Keratinocyte (primary cell): ENCODE measurements at regions not wholly inside any gene's neighbourhood (a gene's known extent, or its start where the extent isn't known, plus 50 kb on each side); places are given as distances from the start of the nearest gene placed in this dataset.

Experiments
- DNase-seq: peaks from one replicate; pipeline ENCODE4 v3.0.0-alpha.2; 2011; ENCODE audit warnings: low read depth, missing footprints, low spot score
- FAIRE-seq: peaks from 2 replicates; lab custom pipeline; 2011; peaks lifted over from hg19 to GRCh38; lab: Jason Lieb, UNC
- H2AFZ ChIP-seq: 2 replicates; pipeline ENCODE4 v1.6.0; 2012; ENCODE audit warnings: low read length, control low read depth, inconsistent platforms; ENCODE audit not compliant: control insufficient read depth
- H3K27ac ChIP-seq: 2 replicates; pipeline ENCODE4 v1.5.1; 2011; ENCODE audit warnings: low read length; ENCODE audit not compliant: control insufficient read depth, insufficient read depth
- H3K27me3 ChIP-seq: 3 replicates; pipeline ENCODE4 v1.6.0; 2011; ENCODE audit warnings: low read length; ENCODE audit not compliant: control insufficient read depth, insufficient read depth; ENCODE audit errors: extremely low read depth
- H3K36me3 ChIP-seq, 2 experiments: 2 replicates in 1 of 2; 3 replicates in 1 of 2; pipeline ENCODE4 v1.5.1; 2011; ENCODE audit warnings: low read length in 2 of 2, mild to moderate bottlenecking in 1 of 2; ENCODE audit not compliant: control insufficient read depth in 2 of 2, insufficient read depth in 2 of 2; ENCODE audit errors: extremely low read depth in 1 of 2
- H3K4me1 ChIP-seq: 3 replicates; pipeline ENCODE4 v1.5.1; 2011; ENCODE audit warnings: low read length; ENCODE audit not compliant: control insufficient read depth, insufficient read depth; ENCODE audit errors: extremely low read depth
- H3K4me2 ChIP-seq: 3 replicates; pipeline ENCODE4 v1.6.0; 2011; ENCODE audit warnings: low read depth, low read length; ENCODE audit not compliant: control insufficient read depth, insufficient read depth; ENCODE audit errors: extremely low read depth
- H3K4me3 ChIP-seq, 3 experiments: fragments of 200-600 bp in 1 of 3; sonication (generic) in 1 of 3; 2 replicates in 2 of 3; 3 replicates in 1 of 3; pipeline ENCODE4 v1.5.1; 2011 to 2016; ENCODE audit warnings: low read length in 3 of 3, mild to moderate bottlenecking in 3 of 3, control low read depth in 2 of 3, inconsistent platforms in 1 of 3, low read depth in 1 of 3, mixed read lengths in 1 of 3, mixed run types in 1 of 3, moderate library complexity in 1 of 3; ENCODE audit not compliant: control insufficient read depth in 2 of 3, insufficient read depth in 2 of 3; ENCODE audit errors: extremely low read depth in 1 of 3
- H3K79me2 ChIP-seq: 2 replicates; pipeline ENCODE4 v1.6.0; 2012; ENCODE audit warnings: low read length; ENCODE audit not compliant: control insufficient read depth, insufficient read depth
- H3K9ac ChIP-seq: 3 replicates; pipeline ENCODE4 v1.6.0; 2011; ENCODE audit warnings: low read length; ENCODE audit not compliant: control insufficient read depth, insufficient read depth; ENCODE audit errors: extremely low read depth
- H3K9me1 ChIP-seq: 3 replicates; pipeline ENCODE4 v1.6.0; 2011; ENCODE audit warnings: low read length; ENCODE audit not compliant: control insufficient read depth, insufficient read depth; ENCODE audit errors: extremely low read depth
- H3K9me3 ChIP-seq: 2 replicates; pipeline ENCODE4 v1.5.1; 2012; ENCODE audit warnings: low read depth, low read length; ENCODE audit not compliant: control insufficient read depth
- H4K20me1 ChIP-seq: 3 replicates; pipeline ENCODE4 v1.6.0; 2011; ENCODE audit warnings: low read length; ENCODE audit not compliant: control insufficient read depth, insufficient read depth; ENCODE audit errors: extremely low read depth
- CTCF ChIP-seq, 3 experiments: IDR thresholded peaks in 1 of 3; conservative IDR thresholded peaks in 1 of 3; optimal IDR thresholded peaks in 1 of 3; 2 replicates in 2 of 3; 3 replicates in 1 of 3; pipeline versions ENCODE3 to v1.5.1; 2011; ENCODE audit warnings: low read length in 3 of 3, mild to moderate bottlenecking in 3 of 3, moderate library complexity in 2 of 3, control low read depth in 1 of 3, inconsistent platforms in 1 of 3; ENCODE audit not compliant: insufficient read depth in 2 of 3; ENCODE audit errors: extremely low read depth in 1 of 3
- EZH2 ChIP-seq: IDR thresholded peaks from one replicate; pipeline ENCODE4 v1.6.1; 2012; ENCODE audit warnings: inconsistent platforms, mild to moderate bottlenecking, low read length, moderate library complexity
- dilution Hi-C: fragments of 300-500 bp; cut with MboI; formaldehyde crosslinking; loops from one replicate; pipeline ENCODE4 v1.7.0; 2020; ENCODE audit warnings: low sequenced_read_pairs; ENCODE audit not compliant: extremely low pct_ligation_motif_present

GRCh38 chr1:67898033-67898726 is 64.9 kb upstream of the GNG12 start:
- Histone ChIP-seq H3K9me1 (no peaks in the 10 kb centered on the region), H3K27ac (no peak overlapping the region), H2AFZ (no peak overlapping the region), H4K20me1 (no peaks in the 10 kb centered on the region), H3K9me3 (no peaks in the 10 kb centered on the region), H3K79me2 (no peaks in the 10 kb centered on the region), H3K36me3 (no peaks in the 10 kb centered on the region), H3K4me2 (no peak overlapping the region), H3K9ac (no peak overlapping the region), H3K4me3 (no peak overlapping the region), H3K27me3 (no peaks in the 10 kb centered on the region), H3K4me1 (peaks cover 17% of the 10 kb centered on the region)
- no peak for DNase-seq
- FAIRE-seq, result no peak
- dilution Hi-C loops, result no loop called here
- no peak for TF ChIP-seq CTCF (optimal IDR thresholded peaks at IDR 0.05 in 1 of 3, IDR thresholded peaks at IDR 0.05 in 1 of 3, conservative IDR thresholded peaks at IDR 0.05 in 1 of 3; ENCODE audit: extremely low read depth in 1 of 3, insufficient read depth in 2 of 3, low read length in 3 of 3)
- no peak for TF ChIP-seq EZH2

- Histone ChIP-seq H3K9ac (no peak overlapping the region), H3K9me1 (no peaks in the 10 kb centered on the region), H3K9me3 (no peaks in the 10 kb centered on the region), H3K36me3 (no peaks in the 10 kb centered on the region), H4K20me1 (no peaks in the 10 kb centered on the region), H3K27me3 (no peaks in the 10 kb centered on the region), H3K4me3 (no peak overlapping the region), H3K79me2 (no peaks in the 10 kb centered on the region), H3K4me1 (peaks cover 23% of the 10 kb centered on the region), H3K27ac (no peak overlapping the region), H2AFZ (no peak overlapping the region), H3K4me2 (no peak overlapping the region)
- DNase-seq (no peak), FAIRE-seq (no peak)
- dilution Hi-C loops, result no loop called here
- TF ChIP-seq EZH2 (no peak), CTCF (optimal IDR thresholded peaks at IDR 0.05 in 1 of 3, IDR thresholded peaks at IDR 0.05 in 1 of 3, conservative IDR thresholded peaks at IDR 0.05 in 1 of 3; ENCODE audit: extremely low read depth in 1 of 3, insufficient read depth in 2 of 3, low read length in 3 of 3) (no peak)
These were observed 64.1 kb upstream of the GNG12 start for GRCh38 chr1:67897270-67897949.
